HEK293T (cell line): ENCODE measurements at regions not wholly inside any gene's neighbourhood (a gene's known extent, or its start where the extent isn't known, plus 50 kb on each side); places are given as distances from the start of the nearest gene placed in this dataset.

ENCODE experiments used
- ELF4 ChIP-seq: fragments of 450-650 bp; IDR thresholded peaks from 2 replicates; pipeline ENCODE4 v1.6.1; 2017; ENCODE audit warnings: antibody characterized with exemption
- L3MBTL2 ChIP-seq: fragments of 450-650 bp; conservative IDR thresholded peaks from 2 replicates; pipeline ENCODE4 v1.6.1; 2016; ENCODE audit warnings: mild to moderate bottlenecking
- SP1 ChIP-seq: fragments of 450-650 bp; IDR thresholded peaks from 2 replicates; pipeline ENCODE4 v1.6.1; 2017

DNA sequence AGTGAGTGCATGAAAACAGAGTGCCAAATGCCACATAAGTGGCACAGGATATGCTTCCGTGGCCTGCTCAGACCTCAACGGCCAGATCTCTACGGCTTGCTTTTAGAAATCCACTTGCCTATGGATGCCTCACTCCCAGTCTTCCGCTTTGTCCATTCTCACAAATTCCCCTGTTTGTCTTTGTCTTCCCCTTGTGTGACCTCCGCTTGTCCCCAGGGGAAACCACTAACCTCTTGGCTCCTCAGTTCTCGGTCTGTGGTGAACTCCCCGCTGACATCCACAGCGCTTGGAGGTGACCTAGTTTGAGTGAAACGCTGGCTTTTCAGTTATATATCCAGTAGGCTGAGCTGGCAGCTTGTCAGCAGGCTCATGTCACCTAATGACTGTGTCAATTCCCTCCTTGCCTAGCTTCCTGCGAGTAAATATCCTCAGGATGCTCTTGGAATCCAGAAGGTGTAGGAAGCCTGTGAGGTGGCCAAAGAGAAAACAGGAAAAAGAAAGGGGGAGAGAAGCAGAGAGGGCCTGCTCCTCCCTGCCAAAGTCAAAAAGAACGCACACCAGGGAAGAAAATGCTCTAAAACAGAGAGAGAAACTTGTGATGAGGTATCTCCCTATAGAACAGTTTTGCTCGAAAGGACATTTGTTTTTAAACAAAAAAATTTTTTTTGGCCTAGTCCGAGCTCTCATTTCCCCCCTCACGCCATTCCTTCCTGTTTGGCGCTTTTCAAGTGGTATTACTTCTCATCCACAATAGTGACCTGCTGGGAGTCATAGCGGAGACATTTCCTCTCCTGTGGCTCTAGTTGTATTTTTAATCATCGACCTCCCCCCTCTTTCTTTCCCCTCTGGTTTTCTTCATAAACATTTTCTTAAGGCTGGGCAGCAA lies 101.6 kb upstream of the SPRY4 start:
- TF ChIP-seq ELF4: no peak
- TF ChIP-seq SP1: no peak
- TF ChIP-seq L3MBTL2: no peak
